A549 (cell line): ENCODE measurements at regions not wholly inside any gene's neighbourhood (a gene's known extent, or its start where the extent isn't known, plus 50 kb on each side); places are given as distances from the start of the nearest gene placed in this dataset.

Experiments
- ATAC-seq, 2 experiments: fragments of 200-7000 bp in 1 of 2; fragments of >200 bp in 1 of 2; cut with Nextera tagmentation in 1 of 2; cut with Tn5 transposase in 1 of 2; 3 replicates each; pipeline versions ENCODE4 v1.8.0 to v1.9.1; 2018 to 2020; ENCODE audit warnings: mild to moderate bottlenecking in 1 of 2, moderate library complexity in 1 of 2
- CTCF ChIA-PET: fragments of 300-600 bp; sonication (Branson Sonifier 250); formaldehyde crosslinking; extraction: SDS; loops from one replicate; lab custom pipeline; 2021; ENCODE audit warnings: antibody characterized with exemption, inconsistent platforms; lab: Yijun Ruan, JAX
- POLR2A ChIA-PET: fragments of 350-600 bp; formaldehyde crosslinking; extraction: SDS; loops from one replicate; lab custom pipeline; 2021; ENCODE audit warnings: antibody characterized with exemption, inconsistent platforms; lab: Yijun Ruan, JAX
- DNase-seq, 2 experiments: peaks; one replicate each; pipeline versions ENCODE4 v3.0.0 to v3.0.0-alpha.2; 2011 to 2016; ENCODE audit warnings: low read depth in 1 of 2, low spot score in 1 of 2
- FAIRE-seq: peaks from 2 replicates; lab custom pipeline; 2011; peaks lifted over from hg19 to GRCh38; lab: Jason Lieb, UNC
- H3K27ac ChIP-seq, 2 experiments: fragments of >200 bp; sonication (Bioruptor Twin); formaldehyde crosslinking; 3 replicates each; pipeline ENCODE4 v1.5.1; 2016 to 2017
- H3K4me1 ChIP-seq: fragments of >200 bp; sonication (Bioruptor Twin); formaldehyde crosslinking; 3 replicates; pipeline ENCODE4 v1.6.1; 2016
- H3K4me2 ChIP-seq: fragments of >200 bp; sonication (Bioruptor Twin); formaldehyde crosslinking; 3 replicates; pipeline ENCODE4 v1.6.1; 2016
- H3K4me3 ChIP-seq: fragments of >200 bp; sonication (Bioruptor Twin); formaldehyde crosslinking; 3 replicates; pipeline ENCODE4 v1.5.1; 2016
- H3K9me3 ChIP-seq: fragments of >200 bp; sonication (Bioruptor Twin); formaldehyde crosslinking; 3 replicates; pipeline ENCODE4 v1.6.1; 2016
- BHLHE40 ChIP-seq: IDR thresholded peaks from 2 replicates; pipeline ENCODE4 v1.6.1; 2012; ENCODE audit warnings: low read depth, low read length, inconsistent platforms
- CBX8 ChIP-seq: fragments of 200-600 bp; sonication (generic); IDR thresholded peaks from 2 replicates; pipeline ENCODE4 v1.6.1; 2016
- CEBPB ChIP-seq, 2 experiments: fragments of >200 bp in 1 of 2; sonication (Bioruptor Twin) in 1 of 2; formaldehyde crosslinking in 1 of 2; IDR thresholded peaks; 2 replicates each; pipeline ENCODE4 v1.6.1; 2012 to 2016
- FOSB ChIP-seq: fragments of 250-450 bp; sonication (Bioruptor Pico); IDR thresholded peaks from 2 replicates; pipeline ENCODE4 v1.5.0; 2020; ENCODE audit warnings: mild to moderate bottlenecking, moderate library complexity
- HOXB13 ChIP-seq: fragments of 250-450 bp; sonication (Bioruptor Pico); IDR thresholded peaks from 2 replicates; pipeline ENCODE4 v1.5.0; 2020; ENCODE audit warnings: low read depth, mild to moderate bottlenecking, moderate library complexity
- KDM1A ChIP-seq: fragments of 200-600 bp; sonication (generic); IDR thresholded peaks from 2 replicates; pipeline ENCODE4 v1.6.1; 2016; ENCODE audit warnings: low read depth, mild to moderate bottlenecking
- MAFK ChIP-seq: fragments of 450-650 bp; IDR thresholded peaks from 2 replicates; pipeline ENCODE4 v1.6.1; 2014; ENCODE audit not compliant: partially characterized antibody
- MYC ChIP-seq: IDR thresholded peaks from 2 replicates; pipeline ENCODE4 v1.6.1; 2012; ENCODE audit warnings: mild to moderate bottlenecking, inconsistent platforms, low read length, improper control_type of control experiment, borderline replicate concordance
- NFE2L2 ChIP-seq: fragments of 150-350 bp; conservative IDR thresholded peaks from 2 replicates; pipeline ENCODE4 v1.6.1; 2014; ENCODE audit warnings: low read length
- PHF8 ChIP-seq: fragments of 200-600 bp; sonication (generic); IDR thresholded peaks from 2 replicates; pipeline ENCODE4 v1.6.1; 2016; ENCODE audit warnings: low read depth, mild to moderate bottlenecking, antibody characterized with exemption, moderate library complexity, borderline replicate concordance
- POLR2A ChIP-seq: IDR thresholded peaks from 2 replicates; pipeline ENCODE4 v1.6.1; 2012; ENCODE audit warnings: mild to moderate bottlenecking, low read length
- POLR2AphosphoS2 ChIP-seq: conservative IDR thresholded peaks from 2 replicates; pipeline ENCODE4 v1.6.1; 2012; ENCODE audit warnings: low read length, improper control_type of control experiment, inconsistent platforms
- RAD21 ChIP-seq, 2 experiments: fragments of >200 bp in 1 of 2; sonication (Bioruptor Twin) in 1 of 2; formaldehyde crosslinking in 1 of 2; IDR thresholded peaks in 1 of 2; conservative IDR thresholded peaks in 1 of 2; 2 replicates in 1 of 2; 3 replicates in 1 of 2; pipeline ENCODE4 v1.6.1; 2012 to 2018; ENCODE audit warnings: inconsistent platforms in 1 of 2
- RNF2 ChIP-seq: fragments of 200-600 bp; sonication (generic); IDR thresholded peaks from 2 replicates; pipeline ENCODE4 v1.6.1; 2016; ENCODE audit warnings: low read depth, mild to moderate bottlenecking, antibody characterized with exemption, moderate library complexity, borderline replicate concordance
- SMC3 ChIP-seq: fragments of >200 bp; sonication (Bioruptor Twin); formaldehyde crosslinking; IDR thresholded peaks from 3 replicates; pipeline ENCODE4 v1.6.1; 2018; ENCODE audit warnings: inconsistent platforms
- ZNF302 ChIP-seq: fragments of 250-450 bp; sonication (Bioruptor Pico); IDR thresholded peaks from 2 replicates; pipeline ENCODE4 v1.9.0; 2021; ENCODE audit warnings: inconsistent platforms, mild to moderate bottlenecking, moderate library complexity
- ZSCAN20 ChIP-seq: fragments of 250-450 bp; sonication (Bioruptor Pico); IDR thresholded peaks from 2 replicates; pipeline ENCODE4 v1.8.0; 2022; ENCODE audit warnings: mild to moderate bottlenecking, moderate library complexity
- WGBS: methylation state at CpG from one replicate; pipeline ENCODE4 v1.1.6; 2017; ENCODE audit errors: missing lambda C conversion rate; 5-methylcytosine and 5-hydroxymethylcytosine counted together
- TF ChIP-seq, protein P1 (sequence below): fragments of >200 bp; sonication (Bioruptor Twin); formaldehyde crosslinking; IDR thresholded peaks from 2 replicates; pipeline ENCODE4 v1.6.1; 2016
- TF ChIP-seq, protein P2 (sequence below): fragments of 250-450 bp; sonication (Bioruptor Pico); IDR thresholded peaks from 2 replicates; pipeline ENCODE4 v1.5.0; 2021; ENCODE audit warnings: mild to moderate bottlenecking, moderate library complexity, borderline replicate concordance
- TF ChIP-seq, protein P3 (sequence below): IDR thresholded peaks from 2 replicates; pipeline ENCODE4 v1.6.1; 2012

DNA sequence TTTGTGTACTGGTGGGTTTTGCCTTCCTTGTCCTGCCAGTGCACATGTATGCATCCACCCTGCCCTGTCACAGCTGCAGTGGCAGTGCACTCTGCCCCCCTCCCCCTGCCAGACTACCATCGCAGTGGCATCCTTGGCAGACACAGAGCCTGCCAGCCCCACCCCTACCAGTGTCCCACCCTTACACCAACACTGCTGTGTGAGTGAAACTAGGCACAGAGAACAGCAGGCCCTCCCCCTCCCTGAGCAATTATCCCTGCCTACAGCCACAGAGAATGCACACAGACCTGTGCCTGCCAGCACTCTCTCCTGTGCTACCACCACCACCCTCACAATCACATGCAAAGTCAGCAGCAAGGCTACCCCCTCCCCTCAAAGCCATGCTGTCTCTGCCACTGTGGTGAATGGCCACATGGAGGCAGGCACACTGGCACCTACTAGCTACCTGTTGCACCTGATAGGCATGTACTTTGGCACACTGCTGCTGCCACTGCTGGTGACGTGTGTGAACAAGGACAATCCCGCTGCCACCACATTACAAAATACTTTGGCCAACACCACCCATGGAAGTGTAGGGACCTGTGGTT is 239.8 kb downstream of the CALCRL start:
- no peak overlapping the region for H3K4me3 ChIP-seq
- no peaks in the 10 kb centered on the region for H3K9me3 ChIP-seq
- CTCF ChIA-PET = no interaction called here
- DNase-seq = no peak
- TF ChIP-seq ZSCAN20 (CRISPR knock-in tag) (no peak), CEBPB (IDR thresholded peaks at IDR 0.05) (no peak), CBX8 (no peak), RAD21 (conservative IDR thresholded peaks at IDR 0.05 in 1 of 2, IDR thresholded peaks at IDR 0.05 in 1 of 2) (no peak), SMC3 (no peak), MYC (no peak), NFE2L2 (no peak), POLR2AphosphoS2 (no peak), HOXB13 (no peak), POLR2A (no peak)
- TF ChIP-seq, protein P1, sequence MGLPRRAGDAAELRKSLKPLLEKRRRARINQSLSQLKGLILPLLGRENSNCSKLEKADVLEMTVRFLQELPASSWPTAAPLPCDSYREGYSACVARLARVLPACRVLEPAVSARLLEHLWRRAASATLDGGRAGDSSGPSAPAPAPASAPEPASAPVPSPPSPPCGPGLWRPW = no peak
- TF ChIP-seq, protein P2, sequence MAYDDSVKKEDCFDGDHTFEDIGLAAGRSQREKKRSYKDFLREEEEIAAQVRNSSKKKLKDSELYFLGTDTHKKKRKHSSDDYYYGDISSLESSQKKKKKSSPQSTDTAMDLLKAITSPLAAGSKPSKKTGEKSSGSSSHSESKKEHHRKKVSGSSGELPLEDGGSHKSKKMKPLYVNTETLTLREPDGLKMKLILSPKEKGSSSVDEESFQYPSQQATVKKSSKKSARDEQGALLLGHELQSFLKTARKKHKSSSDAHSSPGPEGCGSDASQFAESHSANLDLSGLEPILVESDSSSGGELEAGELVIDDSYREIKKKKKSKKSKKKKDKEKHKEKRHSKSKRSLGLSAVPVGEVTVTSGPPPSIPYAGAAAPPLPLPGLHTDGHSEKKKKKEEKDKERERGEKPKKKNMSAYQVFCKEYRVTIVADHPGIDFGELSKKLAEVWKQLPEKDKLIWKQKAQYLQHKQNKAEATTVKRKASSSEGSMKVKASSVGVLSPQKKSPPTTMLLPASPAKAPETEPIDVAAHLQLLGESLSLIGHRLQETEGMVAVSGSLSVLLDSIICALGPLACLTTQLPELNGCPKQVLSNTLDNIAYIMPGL (CRISPR knock-in tag) = no peak
- H3K4me2 ChIP-seq = no peak overlapping the region
- WGBS = 29% methylated on average over 1 of the region's 3 CpGs
- no peak for ATAC-seq
- no peaks in the 10 kb centered on the region for H3K4me1 ChIP-seq
- POLR2A ChIA-PET = no interaction called here
- no peak for FAIRE-seq
- H3K27ac ChIP-seq = no peak overlapping the region

DNA sequence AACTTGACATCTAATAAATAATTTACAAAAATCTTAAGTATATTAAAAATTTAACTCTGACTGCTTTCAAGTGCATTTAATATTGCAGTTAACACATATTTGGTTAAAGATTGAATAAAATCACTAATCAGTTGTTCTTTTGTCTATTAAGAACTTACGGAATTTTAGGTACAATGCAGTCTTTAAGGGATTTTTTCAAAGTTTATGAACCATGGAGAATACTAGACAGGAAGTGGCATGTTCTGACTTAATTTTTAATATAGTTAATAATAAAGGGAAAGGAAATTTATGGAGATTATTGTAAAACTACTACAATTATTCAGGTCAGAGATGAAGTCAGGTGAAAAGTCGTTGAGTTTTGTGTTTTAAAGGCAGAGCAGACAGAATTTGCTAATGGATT is 240.9 kb downstream of the CALCRL start:
- POLR2A ChIA-PET = no interaction called here
- no peak for FAIRE-seq

DNA sequence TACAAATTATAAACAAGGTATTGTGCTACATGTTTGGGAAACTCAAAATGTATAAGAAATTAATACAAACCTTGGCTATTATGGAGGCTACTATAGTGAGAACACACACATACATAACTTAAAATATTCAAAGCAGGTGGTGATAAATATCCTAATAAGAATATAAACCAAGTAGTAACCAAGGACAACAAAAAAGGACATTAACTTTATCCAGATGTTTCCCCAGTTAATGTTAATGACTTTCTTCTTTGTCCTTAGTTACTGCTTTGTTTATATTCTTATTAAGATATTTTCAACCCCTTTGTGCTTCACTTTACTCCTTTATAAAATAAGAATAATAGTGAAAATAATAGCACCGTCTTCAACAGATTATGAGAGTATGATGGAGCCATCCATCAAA is 241.6 kb downstream of the CALCRL start:
- Histone ChIP-seq H3K4me3 (no peak overlapping the region), H3K4me2 (no peak overlapping the region), H3K4me1 (no peaks in the 10 kb centered on the region)
- DNase-seq (no peak), FAIRE-seq (no peak)
- ChIA-PET CTCF (no interaction called here), POLR2A (no interaction called here)
- TF ChIP-seq PHF8 (no peak), KDM1A (no peak)
- TF ChIP-seq, protein P1 = no peak
- TF ChIP-seq, all 56 proteins: peak for 0
- Histone ChIP-seq H3K9me3 (no peaks in the 10 kb centered on the region), H3K27ac (no peak overlapping the region)
- no peak for ATAC-seq
- 73% methylated on average over 1 of the region's 1 CpG for WGBS

More for the DNA sequence above, 240.9 kb downstream of the CALCRL start:
- no peak overlapping the region for H3K4me3 ChIP-seq
- 33% methylated on average over 2 of the region's 2 CpGs for WGBS
- CTCF ChIA-PET = no interaction called here
- no peaks in the 10 kb centered on the region for H3K4me1 ChIP-seq
- no peak overlapping the region for H3K27ac ChIP-seq
- H3K9me3 ChIP-seq = no peaks in the 10 kb centered on the region
- H3K4me2 ChIP-seq = no peak overlapping the region
- TF ChIP-seq MAFK = no peak
- TF ChIP-seq RNF2 = no peak
- no peak for TF ChIP-seq BHLHE40
- no peak for TF ChIP-seq ZNF302 (CRISPR knock-in tag)
- TF ChIP-seq, protein P1 = no peak
- TF ChIP-seq, protein P3, sequence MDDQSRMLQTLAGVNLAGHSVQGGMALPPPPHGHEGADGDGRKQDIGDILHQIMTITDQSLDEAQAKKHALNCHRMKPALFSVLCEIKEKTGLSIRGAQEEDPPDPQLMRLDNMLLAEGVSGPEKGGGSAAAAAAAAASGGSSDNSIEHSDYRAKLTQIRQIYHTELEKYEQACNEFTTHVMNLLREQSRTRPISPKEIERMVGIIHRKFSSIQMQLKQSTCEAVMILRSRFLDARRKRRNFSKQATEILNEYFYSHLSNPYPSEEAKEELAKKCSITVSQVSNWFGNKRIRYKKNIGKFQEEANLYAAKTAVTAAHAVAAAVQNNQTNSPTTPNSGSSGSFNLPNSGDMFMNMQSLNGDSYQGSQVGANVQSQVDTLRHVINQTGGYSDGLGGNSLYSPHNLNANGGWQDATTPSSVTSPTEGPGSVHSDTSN = no peak
- TF ChIP-seq FOSB (CRISPR knock-in tag) = no peak
- no peak for TF ChIP-seq CEBPB (IDR thresholded peaks at IDR 0.05)
- ATAC-seq (no peak), DNase-seq (no peak)
